ENCODE measurements at regions not wholly inside any gene's neighbourhood (a gene's known extent, or its start where the extent isn't known, plus 50 kb on each side); places are given as distances from the start of the nearest gene placed in this dataset.
"Not testable (repeated sequence)": the region's sequence is repeated elsewhere in the genome, so short reads cannot be mapped to it uniquely, and the experiment has no call there.

DNA sequence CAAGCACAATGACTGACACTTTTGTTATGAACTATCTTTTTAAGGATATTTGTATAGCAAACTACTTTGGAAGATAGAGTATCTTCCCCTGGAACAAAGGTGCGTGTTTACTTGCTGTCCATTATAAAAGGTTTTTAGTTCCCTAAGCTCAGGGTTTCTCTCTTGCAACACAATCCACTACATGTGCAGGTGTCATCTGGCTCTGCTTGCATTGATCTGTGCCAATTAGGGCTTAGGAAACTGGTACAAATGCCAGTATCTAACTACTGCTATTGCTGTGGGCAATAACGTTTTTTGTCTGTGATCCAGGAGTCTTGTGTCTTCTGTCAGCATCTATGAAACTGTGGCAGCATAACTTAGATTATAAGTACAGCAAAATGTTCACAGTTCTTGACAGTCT lies 68.3 kb upstream of the ABCD3 start:
- in situ Hi-C loops (cut with HindIII; ENCODE audit: low sequenced_read_pairs) = no loop called here
- DNase-seq (ENCODE audit: low read depth, low spot score) = no peak
- TF ChIP-seq, protein P1, sequence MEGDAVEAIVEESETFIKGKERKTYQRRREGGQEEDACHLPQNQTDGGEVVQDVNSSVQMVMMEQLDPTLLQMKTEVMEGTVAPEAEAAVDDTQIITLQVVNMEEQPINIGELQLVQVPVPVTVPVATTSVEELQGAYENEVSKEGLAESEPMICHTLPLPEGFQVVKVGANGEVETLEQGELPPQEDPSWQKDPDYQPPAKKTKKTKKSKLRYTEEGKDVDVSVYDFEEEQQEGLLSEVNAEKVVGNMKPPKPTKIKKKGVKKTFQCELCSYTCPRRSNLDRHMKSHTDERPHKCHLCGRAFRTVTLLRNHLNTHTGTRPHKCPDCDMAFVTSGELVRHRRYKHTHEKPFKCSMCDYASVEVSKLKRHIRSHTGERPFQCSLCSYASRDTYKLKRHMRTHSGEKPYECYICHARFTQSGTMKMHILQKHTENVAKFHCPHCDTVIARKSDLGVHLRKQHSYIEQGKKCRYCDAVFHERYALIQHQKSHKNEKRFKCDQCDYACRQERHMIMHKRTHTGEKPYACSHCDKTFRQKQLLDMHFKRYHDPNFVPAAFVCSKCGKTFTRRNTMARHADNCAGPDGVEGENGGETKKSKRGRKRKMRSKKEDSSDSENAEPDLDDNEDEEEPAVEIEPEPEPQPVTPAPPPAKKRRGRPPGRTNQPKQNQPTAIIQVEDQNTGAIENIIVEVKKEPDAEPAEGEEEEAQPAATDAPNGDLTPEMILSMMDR (IDR thresholded peaks at IDR 0.05; ENCODE audit: low read depth, low read length) = no peak
- H3K4me3 ChIP-seq (ENCODE audit: low read depth, low read length) = no peak overlapping the region

DNA sequence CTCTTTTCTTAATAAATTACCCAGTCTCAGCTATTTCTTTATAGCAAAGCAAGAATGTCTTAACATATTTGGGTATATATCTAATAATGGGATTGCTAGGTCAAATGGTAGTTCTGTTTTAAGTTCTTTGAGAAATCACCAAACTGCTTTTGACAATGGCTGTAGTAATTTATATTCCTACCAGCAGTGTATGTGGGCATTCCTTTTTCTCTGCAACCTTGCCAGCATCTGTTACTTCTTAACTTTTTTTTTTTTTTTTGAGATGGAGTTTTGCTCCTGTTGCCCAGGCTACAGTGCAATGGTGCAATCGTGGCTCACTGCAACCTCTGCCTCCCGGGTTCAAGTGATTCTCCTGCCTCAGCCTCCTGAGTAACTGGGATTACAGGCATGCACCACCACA lies 69.8 kb upstream of the ABCD3 start:
- DNase-seq (ENCODE audit: low read depth, low spot score); in situ Hi-C loops (cut with HindIII; ENCODE audit: low sequenced_read_pairs): not testable (repeated sequence)

DNA sequence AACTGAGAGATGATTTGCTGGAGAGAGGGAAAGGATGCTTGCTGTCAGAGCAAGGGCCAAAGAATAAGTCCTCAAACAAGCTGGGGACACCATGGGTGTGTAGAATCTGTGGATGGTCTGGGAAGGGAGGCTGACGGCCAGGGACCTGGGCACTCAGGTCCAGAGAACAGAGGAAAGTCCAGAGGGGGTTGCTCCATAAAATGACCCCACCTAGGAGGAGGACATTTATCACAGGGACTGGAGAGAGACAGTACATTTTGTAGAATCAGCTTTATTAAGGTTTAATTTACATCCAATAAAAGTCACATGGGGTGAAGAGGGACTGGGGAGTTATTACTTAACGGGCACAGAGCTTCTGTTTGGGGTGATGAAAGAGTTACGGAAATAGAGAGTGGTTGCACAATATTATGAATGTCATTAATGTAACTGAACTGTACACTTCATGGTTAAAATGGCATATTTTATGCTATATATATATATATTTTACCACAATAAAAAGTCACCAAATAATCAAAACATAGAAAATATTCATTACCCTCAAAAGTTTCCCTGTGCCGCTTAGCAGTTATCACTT lies 73.0 kb upstream of the ABCD3 start:
- H3K4me3 ChIP-seq (ENCODE audit: low read depth, low read length) = no peak overlapping the region
- in situ Hi-C loops (cut with HindIII; ENCODE audit: low sequenced_read_pairs) = no loop called here
- TF ChIP-seq, protein P1 (IDR thresholded peaks at IDR 0.05; ENCODE audit: low read depth, low read length) = no peak
- DNase-seq (ENCODE audit: low read depth, low spot score) = no peak

More for the DNA sequence above, 69.8 kb upstream of the ABCD3 start:
- not testable (repeated sequence) for H3K4me3 ChIP-seq (ENCODE audit: low read depth, low read length)

DNA sequence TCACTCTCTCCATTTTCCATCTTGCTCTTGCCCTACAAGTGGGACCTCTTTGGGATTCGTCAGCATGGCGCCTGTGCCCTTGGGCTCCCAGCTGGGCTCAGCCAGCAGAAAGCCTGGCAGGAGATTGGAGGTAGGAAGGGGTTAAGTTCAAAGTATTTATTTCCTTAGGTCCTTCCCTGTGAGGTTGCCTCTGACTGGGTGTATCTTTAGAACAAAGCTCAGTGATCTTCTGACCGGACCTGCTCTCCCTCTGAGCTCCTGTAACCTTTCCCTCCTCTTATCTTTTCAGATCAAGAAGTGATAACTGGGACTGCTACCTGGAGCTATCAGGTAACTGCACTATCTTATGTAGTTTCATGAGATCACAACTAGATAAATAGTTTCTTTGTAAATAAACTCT lies 75.8 kb upstream of the ABCD3 start:
- in situ Hi-C loops (cut with HindIII; ENCODE audit: low sequenced_read_pairs) = no loop called here
- H3K4me3 ChIP-seq (ENCODE audit: low read depth, low read length) = no peak overlapping the region
- TF ChIP-seq, protein P1 (IDR thresholded peaks at IDR 0.05; ENCODE audit: low read depth, low read length) = no peak
- no peak for DNase-seq (ENCODE audit: low read depth, low spot score)

DNA sequence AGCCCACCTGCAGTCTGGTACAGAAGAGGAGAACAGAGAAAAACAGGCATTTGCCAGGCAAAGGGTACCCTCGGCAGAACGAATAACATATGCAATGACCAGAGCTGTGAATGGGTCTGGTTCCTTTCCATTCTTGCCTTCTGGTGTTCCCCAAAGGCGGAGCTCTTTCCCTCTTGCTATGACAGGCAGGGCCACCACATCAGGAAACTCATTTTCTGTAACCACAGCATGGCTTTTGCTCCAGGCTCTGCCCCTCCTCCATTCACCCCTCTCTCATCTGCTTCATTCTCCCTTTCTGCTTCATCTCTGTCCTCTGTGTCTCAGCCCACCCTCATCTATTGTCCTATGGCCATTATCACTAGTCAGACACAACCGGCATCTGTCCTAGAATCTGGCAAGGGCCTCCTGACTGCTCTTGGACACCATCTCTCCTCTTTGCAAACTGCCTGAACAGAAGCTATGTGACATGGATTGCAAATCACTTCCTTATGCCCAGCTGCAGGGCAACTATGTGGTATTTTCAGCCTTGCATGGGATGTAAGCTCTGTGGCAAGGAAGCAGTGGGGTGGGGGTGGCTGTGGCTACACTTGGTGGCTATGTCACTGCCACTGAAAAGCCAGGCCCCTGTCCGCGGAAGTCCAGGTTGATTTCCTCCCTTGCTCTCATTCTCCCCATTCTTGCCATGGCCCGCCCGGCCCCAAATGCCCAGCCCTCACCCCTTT lies 78.8 kb upstream of the ABCD3 start:
- no peak overlapping the region for H3K4me3 ChIP-seq (ENCODE audit: low read depth, low read length)
- in situ Hi-C loops (cut with HindIII; ENCODE audit: low sequenced_read_pairs) = no loop called here
- TF ChIP-seq, protein P1 (IDR thresholded peaks at IDR 0.05; ENCODE audit: low read depth, low read length) = no peak
- DNase-seq (ENCODE audit: low read depth, low spot score) = no peak

DNA sequence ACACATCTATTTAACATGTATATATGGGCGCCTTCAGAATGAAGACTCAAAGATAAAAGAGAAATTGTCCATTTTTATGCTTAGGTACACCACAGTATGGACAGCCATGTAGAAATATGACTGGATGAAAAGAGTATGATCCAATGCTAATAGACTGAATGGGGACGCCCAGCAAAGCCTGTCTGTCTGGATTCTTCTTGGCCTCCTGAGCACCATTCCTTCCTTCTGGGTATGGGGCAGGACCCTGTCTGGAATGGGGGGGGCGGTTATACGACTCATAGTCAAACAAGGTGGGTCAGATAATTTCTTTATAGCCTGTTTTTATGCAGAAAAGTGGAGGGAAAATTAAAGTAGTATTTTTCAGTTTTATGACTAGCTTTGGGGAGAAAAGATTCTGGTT lies 81.2 kb upstream of the ABCD3 start:
- TF ChIP-seq, protein P1 (IDR thresholded peaks at IDR 0.05; ENCODE audit: low read depth, low read length) = no peak
- H3K4me3 ChIP-seq (ENCODE audit: low read depth, low read length) = no peak overlapping the region
- in situ Hi-C loops (cut with HindIII; ENCODE audit: low sequenced_read_pairs) = no loop called here
- no peak for DNase-seq (ENCODE audit: low read depth, low spot score)

DNA sequence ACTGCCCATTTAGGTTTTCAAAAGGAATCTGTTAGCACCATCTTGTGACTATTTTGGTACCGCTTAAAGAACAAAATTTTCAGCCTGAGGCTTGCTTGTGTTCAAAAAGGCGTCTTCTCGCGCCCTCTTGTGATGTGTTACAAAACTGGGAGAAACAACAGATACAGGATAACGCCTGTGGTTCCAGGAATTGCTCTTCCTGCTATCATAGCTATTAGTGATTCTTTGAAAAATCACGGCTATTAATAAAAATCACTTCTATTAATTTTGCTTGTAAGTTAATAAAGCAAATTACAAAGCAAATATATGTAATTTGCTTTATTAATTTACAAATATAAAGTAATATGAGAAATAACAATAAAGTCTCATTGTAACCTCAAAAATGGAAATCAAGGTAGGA lies 82.2 kb upstream of the ABCD3 start:
- H3K4me3 ChIP-seq (ENCODE audit: low read depth, low read length) = no peak overlapping the region
- in situ Hi-C loops (cut with HindIII; ENCODE audit: low sequenced_read_pairs) = no loop called here
- peak; percentile 94 for DNase-seq (ENCODE audit: low read depth, low spot score)
- TF ChIP-seq, protein P1 (IDR thresholded peaks at IDR 0.05; ENCODE audit: low read depth, low read length) = peak; percentile 80
